Keratinocyte (primary cell): ENCODE measurements at regions not wholly inside any gene's neighbourhood (a gene's known extent, or its start where the extent isn't known, plus 50 kb on each side); places are given as distances from the start of the nearest gene placed in this dataset.

ENCODE experiments used
- DNase-seq: peaks from one replicate; pipeline ENCODE4 v3.0.0-alpha.2; 2011; ENCODE audit warnings: low read depth, missing footprints, low spot score
- FAIRE-seq: peaks from 2 replicates; lab custom pipeline; 2011; peaks lifted over from hg19 to GRCh38; lab: Jason Lieb, UNC
- H2AFZ ChIP-seq: 2 replicates; pipeline ENCODE4 v1.6.0; 2012; ENCODE audit warnings: low read length, control low read depth, inconsistent platforms; ENCODE audit not compliant: control insufficient read depth
- H3K27ac ChIP-seq: 2 replicates; pipeline ENCODE4 v1.5.1; 2011; ENCODE audit warnings: low read length; ENCODE audit not compliant: control insufficient read depth, insufficient read depth
- H3K27me3 ChIP-seq: 3 replicates; pipeline ENCODE4 v1.6.0; 2011; ENCODE audit warnings: low read length; ENCODE audit not compliant: control insufficient read depth, insufficient read depth; ENCODE audit errors: extremely low read depth
- H3K36me3 ChIP-seq, 2 experiments: 2 replicates in 1 of 2; 3 replicates in 1 of 2; pipeline ENCODE4 v1.5.1; 2011; ENCODE audit warnings: low read length in 2 of 2, mild to moderate bottlenecking in 1 of 2; ENCODE audit not compliant: control insufficient read depth in 2 of 2, insufficient read depth in 2 of 2; ENCODE audit errors: extremely low read depth in 1 of 2
- H3K4me1 ChIP-seq: 3 replicates; pipeline ENCODE4 v1.5.1; 2011; ENCODE audit warnings: low read length; ENCODE audit not compliant: control insufficient read depth, insufficient read depth; ENCODE audit errors: extremely low read depth
- H3K4me2 ChIP-seq: 3 replicates; pipeline ENCODE4 v1.6.0; 2011; ENCODE audit warnings: low read depth, low read length; ENCODE audit not compliant: control insufficient read depth, insufficient read depth; ENCODE audit errors: extremely low read depth
- H3K4me3 ChIP-seq, 3 experiments: fragments of 200-600 bp in 1 of 3; sonication (generic) in 1 of 3; 2 replicates in 2 of 3; 3 replicates in 1 of 3; pipeline ENCODE4 v1.5.1; 2011 to 2016; ENCODE audit warnings: low read length in 3 of 3, mild to moderate bottlenecking in 3 of 3, control low read depth in 2 of 3, inconsistent platforms in 1 of 3, low read depth in 1 of 3, mixed read lengths in 1 of 3, mixed run types in 1 of 3, moderate library complexity in 1 of 3; ENCODE audit not compliant: control insufficient read depth in 2 of 3, insufficient read depth in 2 of 3; ENCODE audit errors: extremely low read depth in 1 of 3
- H3K79me2 ChIP-seq: 2 replicates; pipeline ENCODE4 v1.6.0; 2012; ENCODE audit warnings: low read length; ENCODE audit not compliant: control insufficient read depth, insufficient read depth
- H3K9ac ChIP-seq: 3 replicates; pipeline ENCODE4 v1.6.0; 2011; ENCODE audit warnings: low read length; ENCODE audit not compliant: control insufficient read depth, insufficient read depth; ENCODE audit errors: extremely low read depth
- H3K9me1 ChIP-seq: 3 replicates; pipeline ENCODE4 v1.6.0; 2011; ENCODE audit warnings: low read length; ENCODE audit not compliant: control insufficient read depth, insufficient read depth; ENCODE audit errors: extremely low read depth
- H3K9me3 ChIP-seq: 2 replicates; pipeline ENCODE4 v1.5.1; 2012; ENCODE audit warnings: low read depth, low read length; ENCODE audit not compliant: control insufficient read depth
- H4K20me1 ChIP-seq: 3 replicates; pipeline ENCODE4 v1.6.0; 2011; ENCODE audit warnings: low read length; ENCODE audit not compliant: control insufficient read depth, insufficient read depth; ENCODE audit errors: extremely low read depth
- EZH2 ChIP-seq: IDR thresholded peaks from one replicate; pipeline ENCODE4 v1.6.1; 2012; ENCODE audit warnings: inconsistent platforms, mild to moderate bottlenecking, low read length, moderate library complexity
- dilution Hi-C: fragments of 300-500 bp; cut with MboI; formaldehyde crosslinking; loops from one replicate; pipeline ENCODE4 v1.7.0; 2020; ENCODE audit warnings: low sequenced_read_pairs; ENCODE audit not compliant: extremely low pct_ligation_motif_present
- TF ChIP-seq, protein P1 (sequence below), 3 experiments: IDR thresholded peaks in 1 of 3; conservative IDR thresholded peaks in 1 of 3; optimal IDR thresholded peaks in 1 of 3; 2 replicates in 2 of 3; 3 replicates in 1 of 3; pipeline versions ENCODE3 to v1.5.1; 2011; ENCODE audit warnings: low read length in 3 of 3, mild to moderate bottlenecking in 3 of 3, moderate library complexity in 2 of 3, control low read depth in 1 of 3, inconsistent platforms in 1 of 3; ENCODE audit not compliant: insufficient read depth in 2 of 3; ENCODE audit errors: extremely low read depth in 1 of 3

GRCh38 chr7:25884265-25884828, 267.7 kb upstream of the NFE2L3 start:
- no peaks in the 10 kb centered on the region for H4K20me1 ChIP-seq
- no peak for DNase-seq
- peaks cover 14% of the 10 kb centered on the region for H3K27me3 ChIP-seq
- H3K36me3 ChIP-seq: no peaks in the 10 kb centered on the region
- no peak overlapping the region for H3K4me2 ChIP-seq
- no peaks in the 10 kb centered on the region for H3K9me3 ChIP-seq
- no peaks in the 10 kb centered on the region for H3K79me2 ChIP-seq
- TF ChIP-seq, protein P1, sequence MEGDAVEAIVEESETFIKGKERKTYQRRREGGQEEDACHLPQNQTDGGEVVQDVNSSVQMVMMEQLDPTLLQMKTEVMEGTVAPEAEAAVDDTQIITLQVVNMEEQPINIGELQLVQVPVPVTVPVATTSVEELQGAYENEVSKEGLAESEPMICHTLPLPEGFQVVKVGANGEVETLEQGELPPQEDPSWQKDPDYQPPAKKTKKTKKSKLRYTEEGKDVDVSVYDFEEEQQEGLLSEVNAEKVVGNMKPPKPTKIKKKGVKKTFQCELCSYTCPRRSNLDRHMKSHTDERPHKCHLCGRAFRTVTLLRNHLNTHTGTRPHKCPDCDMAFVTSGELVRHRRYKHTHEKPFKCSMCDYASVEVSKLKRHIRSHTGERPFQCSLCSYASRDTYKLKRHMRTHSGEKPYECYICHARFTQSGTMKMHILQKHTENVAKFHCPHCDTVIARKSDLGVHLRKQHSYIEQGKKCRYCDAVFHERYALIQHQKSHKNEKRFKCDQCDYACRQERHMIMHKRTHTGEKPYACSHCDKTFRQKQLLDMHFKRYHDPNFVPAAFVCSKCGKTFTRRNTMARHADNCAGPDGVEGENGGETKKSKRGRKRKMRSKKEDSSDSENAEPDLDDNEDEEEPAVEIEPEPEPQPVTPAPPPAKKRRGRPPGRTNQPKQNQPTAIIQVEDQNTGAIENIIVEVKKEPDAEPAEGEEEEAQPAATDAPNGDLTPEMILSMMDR (optimal IDR thresholded peaks at IDR 0.05 in 1 of 3, IDR thresholded peaks at IDR 0.05 in 1 of 3, conservative IDR thresholded peaks at IDR 0.05 in 1 of 3; ENCODE audit: extremely low read depth in 1 of 3, insufficient read depth in 2 of 3, low read length in 3 of 3): no peak
- TF ChIP-seq EZH2: no peak
- H3K27ac ChIP-seq: no peak overlapping the region
- dilution Hi-C loops: no loop called here
- FAIRE-seq: no peak
- H3K4me1 ChIP-seq: no peaks in the 10 kb centered on the region
- H3K9me1 ChIP-seq: no peaks in the 10 kb centered on the region
- no peak overlapping the region for H3K4me3 ChIP-seq
- H2AFZ ChIP-seq: no peak overlapping the region
- H3K9ac ChIP-seq: no peak overlapping the region

- Histone ChIP-seq H3K27ac (no peak overlapping the region), H4K20me1 (no peaks in the 10 kb centered on the region), H3K9me1 (no peaks in the 10 kb centered on the region), H2AFZ (no peak overlapping the region), H3K4me3 (no peak overlapping the region), H3K9ac (no peak overlapping the region), H3K4me2 (no peak overlapping the region), H3K79me2 (no peaks in the 10 kb centered on the region), H3K36me3 (no peaks in the 10 kb centered on the region), H3K9me3 (no peaks in the 10 kb centered on the region), H3K4me1 (no peaks in the 10 kb centered on the region), H3K27me3 (peaks cover 14% of the 10 kb centered on the region)
- no peak for FAIRE-seq
- dilution Hi-C loops: no loop called here
- TF ChIP-seq, protein P1 (optimal IDR thresholded peaks at IDR 0.05 in 1 of 3, IDR thresholded peaks at IDR 0.05 in 1 of 3, conservative IDR thresholded peaks at IDR 0.05 in 1 of 3; ENCODE audit: extremely low read depth in 1 of 3, insufficient read depth in 2 of 3, low read length in 3 of 3): no peak
- no peak for TF ChIP-seq EZH2
- no peak for DNase-seq
These were observed 266.9 kb upstream of the NFE2L3 start for GRCh38 chr7:25885057-25885576.
